A673 (cell line): ENCODE measurements at regions not wholly inside any gene's neighbourhood (a gene's known extent, or its start where the extent isn't known, plus 50 kb on each side); places are given as distances from the start of the nearest gene placed in this dataset.

Experiments used
- CTCF ChIP-seq: fragments of 300-800, 200-600 bp; sonication (generic); conservative IDR thresholded peaks from 2 replicates; pipeline ENCODE4 v1.5.1; 2017; ENCODE audit warnings: low read depth, mild to moderate bottlenecking, antibody characterized with exemption, low read length, moderate library complexity, mixed read lengths
- EZH2 ChIP-seq: fragments of 200-600 bp; sonication (generic); IDR thresholded peaks from 2 replicates; pipeline ENCODE4 v1.6.1; 2017; ENCODE audit warnings: borderline replicate concordance, low read depth, mild to moderate bottlenecking, mixed read lengths, antibody characterized with exemption, low read length; ENCODE audit not compliant: poor library complexity, severe bottlenecking

GRCh38 chr14:94675036-94675435 lies 62.8 kb downstream of the SERPINA3 start:
- TF ChIP-seq CTCF (no peak), EZH2 (no peak)
